Liver (tissue), 8 donors: ENCODE measurements at regions not wholly inside any gene's neighbourhood (a gene's known extent, or its start where the extent isn't known, plus 50 kb on each side); places are given as distances from the start of the nearest gene placed in this dataset.

Experiments
- DNase-seq: peaks from one replicate; pipeline ENCODE4 v3.0.0-alpha.2; 2017; ENCODE audit warnings: low spot score
- H3K27ac ChIP-seq, 2 donors: one replicate each; pipeline ENCODE4 v1.7.0; 2013; ENCODE audit warnings: inconsistent platforms in 2 of 2, low read length in 2 of 2, control low read depth in 1 of 2, low read depth in 1 of 2, mild to moderate bottlenecking in 1 of 2
- H3K27me3 ChIP-seq, 4 donors: one replicate each; pipeline versions ENCODE4 v1.6.1 to v1.7.0; 2013; ENCODE audit warnings: low read length in 3 of 4, inconsistent platforms in 1 of 4, mild to moderate bottlenecking in 1 of 4, moderate library complexity in 1 of 4; ENCODE audit not compliant: control insufficient read depth in 4 of 4, insufficient read depth in 4 of 4
- H3K36me3 ChIP-seq, 4 donors: one replicate each; pipeline versions ENCODE4 v1.6.1 to v1.7.0; 2013; ENCODE audit warnings: low read length in 3 of 4, mild to moderate bottlenecking in 3 of 4, low read depth in 1 of 4, moderate library complexity in 1 of 4; ENCODE audit not compliant: control insufficient read depth in 4 of 4, insufficient read depth in 3 of 4
- H3K4me1 ChIP-seq, 4 donors: one replicate each; pipeline versions ENCODE4 v1.6.1 to v1.7.0; 2013; ENCODE audit warnings: low read length in 3 of 4, mild to moderate bottlenecking in 3 of 4, moderate library complexity in 1 of 4; ENCODE audit not compliant: control insufficient read depth in 4 of 4, insufficient read depth in 4 of 4
- H3K4me3 ChIP-seq, 3 donors: one replicate each; pipeline versions ENCODE4 v1.6.1 to v1.7.0; 2013; ENCODE audit warnings: low read length in 3 of 3, control low read depth in 1 of 3, low read depth in 1 of 3, mild to moderate bottlenecking in 1 of 3
- H3K9ac ChIP-seq, 2 donors: one replicate each; pipeline ENCODE4 v1.7.0; 2013; ENCODE audit warnings: low read length in 2 of 2, mild to moderate bottlenecking in 2 of 2, moderate library complexity in 2 of 2, control low read depth in 1 of 2, low read depth in 1 of 2
- H3K9me3 ChIP-seq, 4 donors: one replicate each; pipeline versions ENCODE4 v1.6.1 to v1.7.0; 2013; ENCODE audit warnings: low read length in 3 of 4; ENCODE audit not compliant: control insufficient read depth in 4 of 4
- CTCF ChIP-seq: fragments of 150-350 bp; IDR thresholded peaks from 2 replicates; pipeline ENCODE4 v1.5.1; 2017; ENCODE audit warnings: improper control_type of control experiment, low read depth, low read length; ENCODE audit not compliant: missing input control
- EGR1 ChIP-seq, 2 donors: IDR thresholded peaks; 2 replicates each; pipeline ENCODE4 v1.6.1; 2016 to 2018; ENCODE audit warnings: antibody characterized with exemption in 2 of 2, low read depth in 2 of 2
- FOXA1 ChIP-seq: IDR thresholded peaks from 2 replicates; pipeline ENCODE4 v1.6.1; 2016; ENCODE audit warnings: antibody characterized with exemption
- FOXA2 ChIP-seq: IDR thresholded peaks from 2 replicates; pipeline ENCODE4 v1.6.1; 2016; ENCODE audit warnings: antibody characterized with exemption
- GABPA ChIP-seq, 2 donors: IDR thresholded peaks in 1 of 2; conservative IDR thresholded peaks in 1 of 2; 2 replicates each; pipeline ENCODE4 v1.6.1; 2016; ENCODE audit warnings: antibody characterized with exemption in 2 of 2, mild to moderate bottlenecking in 1 of 2, moderate library complexity in 1 of 2
- HNF4A ChIP-seq, 2 donors: conservative IDR thresholded peaks; 2 replicates each; pipeline ENCODE4 v1.6.1; 2016; ENCODE audit warnings: antibody characterized with exemption in 2 of 2, mild to moderate bottlenecking in 2 of 2
- HNF4G ChIP-seq: IDR thresholded peaks from 2 replicates; pipeline ENCODE4 v1.6.1; 2016; ENCODE audit warnings: antibody characterized with exemption
- JUND ChIP-seq, 2 donors: IDR thresholded peaks; 2 replicates each; pipeline ENCODE4 v1.6.1; 2016; ENCODE audit warnings: antibody characterized with exemption in 2 of 2
- RAD21 ChIP-seq, 2 donors: IDR thresholded peaks; 2 replicates each; pipeline ENCODE4 v1.6.1; 2016; ENCODE audit warnings: antibody characterized with exemption in 2 of 2, mild to moderate bottlenecking in 2 of 2
- REST ChIP-seq: IDR thresholded peaks from 2 replicates; pipeline ENCODE4 v1.6.1; 2016; ENCODE audit warnings: antibody characterized with exemption, mild to moderate bottlenecking
- RXRA ChIP-seq, 2 donors: IDR thresholded peaks; 2 replicates each; pipeline ENCODE4 v1.6.1; 2017 to 2018; ENCODE audit warnings: antibody characterized with exemption in 2 of 2, mild to moderate bottlenecking in 1 of 2
- SP1 ChIP-seq: IDR thresholded peaks from 2 replicates; pipeline ENCODE4 v1.6.1; 2018; ENCODE audit warnings: antibody characterized with exemption, mild to moderate bottlenecking
- TAF1 ChIP-seq: conservative IDR thresholded peaks from 2 replicates; pipeline ENCODE4 v1.6.1; 2016; ENCODE audit warnings: antibody characterized with exemption, mild to moderate bottlenecking
- YY1 ChIP-seq: IDR thresholded peaks from 2 replicates; pipeline ENCODE4 v1.6.1; 2016; ENCODE audit warnings: antibody characterized with exemption, mild to moderate bottlenecking
- ZBTB33 ChIP-seq: IDR thresholded peaks from 2 replicates; pipeline ENCODE4 v1.6.1; 2016; ENCODE audit warnings: antibody characterized with exemption
- WGBS: extraction: QIAGEN DNeasy Blood & Tissue Kit; methylation state at CpG from one replicate; pipeline ENCODE4 v1.1.7; 2013; 5-methylcytosine and 5-hydroxymethylcytosine counted together
- donor health status: healthy.
- donor health status: healthy.
- donor health status: healthy.
- donor health status: healthy.
- donor health status: healthy.

GRCh38 chr5:4990462-4990861, 149.7 kb upstream of the ADAMTS16 start:
- peaks cover 0 to 7% (median 0%) of the 10 kb centered on the region in 4 donors for H3K27me3 ChIP-seq
- H3K9me3 ChIP-seq: no peaks in the 10 kb centered on the region
- H3K27ac ChIP-seq: no peak overlapping the region
- H3K36me3 ChIP-seq: no peaks in the 10 kb centered on the region
- WGBS: 90% methylated on average over 4 of the region's 4 CpGs
- no peak overlapping the region for H3K9ac ChIP-seq
- no peak overlapping the region for H3K4me3 ChIP-seq
- no peak for DNase-seq
- TF ChIP-seq HNF4G (no peak), FOXA2 (no peak)
- no peaks in the 10 kb centered on the region for H3K4me1 ChIP-seq

GRCh38 chr5:4991925-4992324, 148.2 kb upstream of the ADAMTS16 start:
- H3K4me1 ChIP-seq: no peaks in the 10 kb centered on the region
- no peak for DNase-seq

More at GRCh38 chr5:4991925-4992324, 148.2 kb upstream of the ADAMTS16 start:
- TF ChIP-seq JUND (IDR thresholded peaks at IDR 0.05): no peak
- no peak for TF ChIP-seq ZBTB33
- no peak for TF ChIP-seq FOXA1
- TF ChIP-seq HNF4A (conservative IDR thresholded peaks at IDR 0.05): no peak
- no peak for TF ChIP-seq FOXA2
- no peak for TF ChIP-seq GABPA (IDR thresholded peaks at IDR 0.05 in 1 of 2, conservative IDR thresholded peaks at IDR 0.05 in 1 of 2)
- TF ChIP-seq RXRA (IDR thresholded peaks at IDR 0.05): no peak
- TF ChIP-seq RAD21 (IDR thresholded peaks at IDR 0.05): no peak
- no peak for TF ChIP-seq SP1
- no peak for TF ChIP-seq EGR1 (IDR thresholded peaks at IDR 0.05; ENCODE audit: low read depth in 2 of 2)
- no peak for TF ChIP-seq CTCF
- TF ChIP-seq TAF1: no peak
- TF ChIP-seq YY1: no peak
- no peak for TF ChIP-seq HNF4G
- no peak for TF ChIP-seq REST
- H3K9me3 ChIP-seq: no peaks in the 10 kb centered on the region
- H3K9ac ChIP-seq: no peak overlapping the region
- H3K4me3 ChIP-seq: no peak overlapping the region
- H3K36me3 ChIP-seq: no peaks in the 10 kb centered on the region
- 87% methylated on average over 1 of the region's 1 CpG for WGBS
- no peak overlapping the region for H3K27ac ChIP-seq
- H3K27me3 ChIP-seq: peaks cover 0 to 5% (median 0%) of the 10 kb centered on the region in 4 donors
